ENCODE measurements at regions not wholly inside any gene's neighbourhood (a gene's known extent, or its start where the extent isn't known, plus 50 kb on each side); places are given as distances from the start of the nearest gene placed in this dataset.

DNA sequence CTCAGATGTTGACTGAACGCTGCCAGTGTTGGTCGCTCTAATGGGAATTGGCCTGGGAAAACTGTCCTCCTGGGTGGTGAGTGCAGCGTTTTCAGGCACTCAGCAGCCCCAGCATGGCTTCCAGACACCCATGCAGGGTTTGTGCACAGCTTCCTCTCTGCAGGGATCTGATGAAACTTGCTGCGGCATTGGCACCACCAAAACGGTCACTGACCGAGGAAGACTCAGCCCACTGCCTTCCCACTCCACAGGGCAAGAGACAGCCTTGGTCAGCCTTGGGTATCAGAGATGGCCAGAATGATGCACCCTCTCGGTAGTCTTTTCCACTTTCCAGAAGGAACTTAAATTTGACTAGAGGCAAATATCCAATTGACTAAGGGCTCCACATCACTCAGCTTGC is 398.9 kb downstream of the IRS2 start:
- TF ChIP-seq PPARA (CRISPR knock-in tag; IDR thresholded peaks at IDR 0.05; ENCODE audit: borderline replicate concordance) (no peak), ZNF8 (CRISPR knock-in tag; IDR thresholded peaks at IDR 0.05) (no peak), PATZ1 (CRISPR knock-in tag; IDR thresholded peaks at IDR 0.05; ENCODE audit: borderline replicate concordance) (no peak), TSHZ2 (CRISPR knock-in tag; IDR thresholded peaks at IDR 0.05) (no peak), ZNF70 (CRISPR knock-in tag; IDR thresholded peaks at IDR 0.05) (no peak), ZFP3 (CRISPR knock-in tag; IDR thresholded peaks at IDR 0.05) (no peak), ZFP30 (CRISPR knock-in tag; IDR thresholded peaks at IDR 0.05) (no peak), SNAI2 (CRISPR knock-in tag; IDR thresholded peaks at IDR 0.05) (no peak), ARNTL (CRISPR knock-in tag; IDR thresholded peaks at IDR 0.05; ENCODE audit: borderline replicate concordance, low read depth) (no peak), CSDC2 (CRISPR knock-in tag; IDR thresholded peaks at IDR 0.05) (no peak)
- TF ChIP-seq, protein P1, sequence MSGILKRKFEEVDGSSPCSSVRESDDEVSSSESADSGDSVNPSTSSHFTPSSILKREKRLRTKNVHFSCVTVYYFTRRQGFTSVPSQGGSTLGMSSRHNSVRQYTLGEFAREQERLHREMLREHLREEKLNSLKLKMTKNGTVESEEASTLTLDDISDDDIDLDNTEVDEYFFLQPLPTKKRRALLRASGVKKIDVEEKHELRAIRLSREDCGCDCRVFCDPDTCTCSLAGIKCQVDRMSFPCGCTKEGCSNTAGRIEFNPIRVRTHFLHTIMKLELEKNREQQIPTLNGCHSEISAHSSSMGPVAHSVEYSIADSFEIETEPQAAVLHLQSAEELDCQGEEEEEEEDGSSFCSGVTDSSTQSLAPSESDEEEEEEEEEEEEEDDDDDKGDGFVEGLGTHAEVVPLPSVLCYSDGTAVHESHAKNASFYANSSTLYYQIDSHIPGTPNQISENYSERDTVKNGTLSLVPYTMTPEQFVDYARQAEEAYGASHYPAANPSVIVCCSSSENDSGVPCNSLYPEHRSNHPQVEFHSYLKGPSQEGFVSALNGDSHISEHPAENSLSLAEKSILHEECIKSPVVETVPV (CRISPR knock-in tag; IDR thresholded peaks at IDR 0.05): no peak
- TF ChIP-seq, protein P2, sequence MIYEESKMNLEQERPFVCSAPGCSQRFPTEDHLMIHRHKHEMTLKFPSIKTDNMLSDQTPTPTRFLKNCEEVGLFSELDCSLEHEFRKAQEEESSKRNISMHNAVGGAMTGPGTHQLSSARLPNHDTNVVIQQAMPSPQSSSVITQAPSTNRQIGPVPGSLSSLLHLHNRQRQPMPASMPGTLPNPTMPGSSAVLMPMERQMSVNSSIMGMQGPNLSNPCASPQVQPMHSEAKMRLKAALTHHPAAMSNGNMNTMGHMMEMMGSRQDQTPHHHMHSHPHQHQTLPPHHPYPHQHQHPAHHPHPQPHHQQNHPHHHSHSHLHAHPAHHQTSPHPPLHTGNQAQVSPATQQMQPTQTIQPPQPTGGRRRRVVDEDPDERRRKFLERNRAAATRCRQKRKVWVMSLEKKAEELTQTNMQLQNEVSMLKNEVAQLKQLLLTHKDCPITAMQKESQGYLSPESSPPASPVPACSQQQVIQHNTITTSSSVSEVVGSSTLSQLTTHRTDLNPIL (CRISPR knock-in tag; IDR thresholded peaks at IDR 0.05; ENCODE audit: low read depth): no peak
